A204.1 (cell line): ENCODE measurements at regions not wholly inside any gene's neighbourhood (a gene's known extent, or its start where the extent isn't known, plus 50 kb on each side); places are given as distances from the start of the nearest gene placed in this dataset.

Source experiments
- FAIRE-seq: peaks from 2 replicates; lab custom pipeline; 2012; peaks lifted over from hg19 to GRCh38; lab: Jason Lieb, UNC

- FAIRE-seq = no peak
Observed at GRCh38 chr18:41457765-41458326, 497.2 kb upstream of the PIK3C3 start.

GRCh38 chr18:41456831-41457230 is 498.2 kb upstream of the PIK3C3 start:
- no peak for FAIRE-seq

DNA sequence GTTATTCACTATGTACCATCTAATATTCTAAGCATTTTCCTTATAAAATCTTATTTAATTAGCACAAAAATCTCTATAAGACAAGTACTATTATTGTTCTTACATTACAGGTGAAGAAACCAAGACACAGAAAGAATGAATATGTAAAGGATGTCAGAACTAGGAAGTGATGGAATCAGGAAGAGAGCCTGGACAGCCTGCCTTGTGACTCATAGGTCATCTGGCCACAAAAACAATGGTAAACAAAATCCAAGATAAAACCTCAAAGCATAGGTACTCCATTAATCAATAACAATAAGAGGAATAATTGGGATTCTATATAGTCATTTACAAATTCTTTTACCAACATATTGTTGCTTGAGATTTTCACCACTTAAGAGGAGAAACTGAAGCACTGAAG is 505.4 kb upstream of the PIK3C3 start:
- FAIRE-seq = no peak

- no peak for FAIRE-seq
Observed at GRCh38 chr18:41444943-41445342, 510.1 kb upstream of the PIK3C3 start.

- no peak for FAIRE-seq
Observed at GRCh38 chr18:41436772-41437171, 518.3 kb upstream of the PIK3C3 start.

- no peak for FAIRE-seq
Observed at GRCh38 chr18:41418598-41418997, 536.4 kb upstream of the PIK3C3 start.

GRCh38 chr18:41416044-41416443 is 539.0 kb upstream of the PIK3C3 start:
- FAIRE-seq = no peak

- no peak for FAIRE-seq
Observed at GRCh38 chr18:41410006-41410405, 545.0 kb upstream of the PIK3C3 start.

- FAIRE-seq = no peak
Observed at GRCh38 chr18:41406834-41407233, 548.2 kb upstream of the PIK3C3 start.

DNA sequence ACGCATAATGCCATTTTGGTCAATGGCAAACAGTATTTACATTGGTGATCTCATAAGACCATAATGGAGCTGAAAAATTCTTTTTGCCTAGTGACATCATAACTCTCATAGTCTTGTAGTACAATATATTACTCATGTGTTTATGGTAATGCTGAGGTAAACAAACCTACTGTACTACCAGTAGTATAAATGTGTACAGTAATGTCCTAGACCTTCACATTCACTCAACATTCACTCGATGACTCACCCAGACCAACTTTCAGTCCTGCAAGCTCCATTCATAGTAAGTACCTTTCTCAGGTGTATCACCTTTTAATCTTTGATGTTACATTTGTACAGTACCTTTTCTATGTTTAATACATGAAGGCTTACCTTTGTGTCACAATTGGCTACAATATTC is 558.2 kb upstream of the PIK3C3 start:
- FAIRE-seq = no peak

- FAIRE-seq = no peak
Observed at GRCh38 chr18:41396211-41396610, 558.8 kb upstream of the PIK3C3 start.

- FAIRE-seq = no peak
Observed at GRCh38 chr18:41395695-41396094, 559.3 kb upstream of the PIK3C3 start.

GRCh38 chr18:41391616-41392595 is 563.1 kb upstream of the PIK3C3 start:
- no peak for FAIRE-seq

DNA sequence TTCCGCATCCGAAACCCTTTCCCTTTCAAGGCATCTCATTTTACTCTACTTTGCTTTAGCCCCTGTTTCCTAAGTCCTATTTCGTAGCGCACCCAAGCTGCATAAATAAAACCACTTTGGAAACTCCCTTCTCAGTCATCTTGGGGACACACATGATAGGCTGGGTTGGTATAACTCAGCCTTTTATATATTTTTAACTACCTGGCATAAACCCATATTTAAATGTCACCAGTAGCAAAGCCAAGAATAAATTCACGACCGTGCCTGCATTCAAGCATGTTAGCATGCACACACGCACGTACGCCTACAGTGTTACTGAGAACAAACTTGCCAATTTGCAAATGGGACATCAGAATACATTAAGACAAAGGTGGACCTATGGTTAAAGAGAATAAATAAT is 564.7 kb upstream of the PIK3C3 start:
- no peak for FAIRE-seq

- FAIRE-seq = no peak
Observed at GRCh38 chr18:41378598-41378997, 576.4 kb upstream of the PIK3C3 start.

DNA sequence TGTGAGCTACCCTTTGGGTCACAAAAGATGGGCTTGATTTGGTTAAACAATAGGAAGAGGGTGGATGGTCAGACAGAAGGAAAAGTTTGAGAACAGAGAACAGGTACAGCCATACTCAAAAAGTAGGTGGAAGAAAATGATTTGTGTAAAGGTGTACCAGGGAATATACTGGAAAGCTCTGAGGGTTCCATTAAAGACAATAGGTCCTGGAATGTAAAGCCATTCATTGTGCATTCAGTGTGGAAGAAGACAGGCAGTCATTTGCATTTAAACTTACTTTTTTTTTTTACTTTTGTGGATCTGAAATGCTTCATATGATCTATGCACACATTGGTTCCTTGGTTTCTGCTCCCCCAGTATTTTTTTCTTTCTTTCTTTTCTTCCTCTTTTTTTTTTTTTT is 581.4 kb upstream of the PIK3C3 start:
- no peak for FAIRE-seq

GRCh38 chr18:41372046-41372665 is 582.9 kb upstream of the PIK3C3 start:
- no peak for FAIRE-seq

DNA sequence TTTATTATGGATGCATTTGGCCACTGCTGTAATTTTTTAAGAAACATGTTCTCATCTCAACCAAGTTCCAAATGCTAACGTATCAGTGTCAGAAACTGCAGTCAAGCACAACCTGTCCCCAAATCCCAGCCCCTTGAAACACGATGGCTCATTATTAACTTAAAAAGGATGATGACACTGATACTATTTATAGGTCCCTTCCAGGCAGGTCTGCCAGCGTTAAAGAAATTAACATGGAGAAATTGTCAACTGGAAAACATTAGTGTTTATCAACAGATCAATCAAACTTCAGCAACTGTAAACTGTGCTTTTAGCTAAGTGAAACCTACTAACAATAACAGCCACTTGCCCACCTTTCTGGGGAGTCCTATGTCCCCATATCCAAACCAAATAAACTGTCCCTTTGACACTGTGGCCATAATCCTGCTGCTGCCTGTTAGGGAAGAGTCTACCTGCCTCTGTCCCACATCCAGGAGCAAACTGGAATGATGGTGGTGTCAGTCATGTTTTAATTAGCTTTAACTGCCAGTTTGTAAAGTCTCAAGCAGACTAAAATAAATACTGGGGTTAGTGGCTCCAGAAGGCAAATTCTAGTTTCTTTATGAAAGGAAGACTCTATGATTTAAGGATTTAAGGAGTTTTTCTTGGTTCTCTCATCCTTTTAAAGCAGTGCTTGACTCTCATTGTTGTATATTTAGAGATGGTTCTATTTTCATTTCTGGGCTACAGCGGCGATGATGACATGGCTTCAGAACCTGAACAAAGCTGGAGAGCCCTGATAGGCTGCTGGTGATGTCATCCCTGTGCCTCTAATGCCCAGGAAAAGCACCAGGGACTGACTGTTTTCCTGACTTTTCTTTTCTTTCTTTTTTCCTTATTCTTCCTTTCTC is 583.6 kb upstream of the PIK3C3 start:
- FAIRE-seq = no peak

GRCh38 chr18:41370740-41371139 is 584.3 kb upstream of the PIK3C3 start:
- FAIRE-seq = no peak

DNA sequence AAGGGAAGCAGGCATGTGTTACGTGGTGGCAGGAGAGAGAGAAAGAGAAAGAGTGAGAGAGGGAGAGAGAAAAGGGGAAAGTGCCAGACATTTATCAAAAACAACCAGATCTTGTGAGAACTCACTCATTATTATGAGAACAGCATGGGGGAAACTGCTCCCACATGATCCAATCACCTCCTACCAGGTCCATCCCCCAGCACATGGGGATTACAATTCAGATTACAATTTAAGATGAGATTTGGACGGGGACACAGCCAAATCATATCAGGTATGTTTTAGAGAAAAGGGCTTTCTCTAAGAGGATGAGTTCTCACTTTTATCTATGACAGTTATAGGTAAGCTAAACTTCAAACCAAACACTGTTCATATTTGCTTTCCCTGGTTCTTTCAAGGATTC is 597.3 kb upstream of the PIK3C3 start:
- FAIRE-seq = no peak

DNA sequence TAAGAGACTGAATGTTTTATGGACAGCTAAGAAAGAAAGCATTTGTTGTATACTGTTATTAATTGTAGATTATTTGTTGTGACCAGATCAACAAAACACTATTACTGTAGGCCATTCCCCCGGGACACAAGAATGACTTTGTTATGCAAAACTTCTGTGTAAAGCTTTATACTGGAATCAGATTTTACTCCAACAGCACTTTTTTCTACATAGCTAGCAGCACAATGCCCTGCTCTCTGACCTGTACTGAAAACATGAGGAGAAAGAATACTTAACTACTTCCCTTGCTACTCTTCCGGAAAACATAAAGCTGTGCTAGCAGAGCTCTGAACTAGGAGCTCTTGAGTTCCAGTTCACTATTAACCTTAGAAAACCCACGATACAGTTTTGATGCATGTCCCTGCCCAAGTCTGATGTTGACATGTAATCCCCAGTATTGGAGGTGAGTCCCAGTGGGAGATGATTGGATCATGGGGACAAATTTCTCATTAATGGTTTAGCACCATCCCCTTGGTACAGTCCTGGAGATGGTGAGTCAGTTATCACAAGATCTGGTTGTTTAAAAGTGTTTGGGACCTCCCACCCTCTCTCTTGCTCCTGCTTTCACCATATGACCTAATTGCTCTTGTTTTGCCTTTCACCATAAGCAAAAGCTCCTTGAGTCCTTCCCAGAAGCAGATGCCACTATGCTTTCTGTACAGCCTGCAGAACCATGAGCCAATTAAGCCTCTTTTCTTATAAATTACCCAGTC is 601.1 kb upstream of the PIK3C3 start:
- no peak for FAIRE-seq

GRCh38 chr18:41351430-41351829 is 603.6 kb upstream of the PIK3C3 start:
- no peak for FAIRE-seq
